ENCODE measurements at regions not wholly inside any gene's neighbourhood (a gene's known extent, or its start where the extent isn't known, plus 50 kb on each side); places are given as distances from the start of the nearest gene placed in this dataset.
A peak's percentile ranks its signal among the peaks of the same experiment; 100 is the strongest.

- no peaks in the 10 kb centered on the region for H4K20me1 ChIP-seq (ENCODE audit: control insufficient read depth, extremely low read depth, insufficient read depth, low read length)
- FAIRE-seq: no peak
- no peaks in the 10 kb centered on the region for H3K79me2 ChIP-seq (ENCODE audit: control insufficient read depth, insufficient read depth, low read length)
- no peaks in the 10 kb centered on the region for H3K9me1 ChIP-seq (ENCODE audit: control insufficient read depth, extremely low read depth, insufficient read depth, low read length)
- no peaks in the 10 kb centered on the region for H3K27me3 ChIP-seq (ENCODE audit: control insufficient read depth, extremely low read depth, insufficient read depth, low read length)
- no peak overlapping the region for H3K27ac ChIP-seq (ENCODE audit: control insufficient read depth, insufficient read depth, low read length)
- DNase-seq (ENCODE audit: low read depth, low spot score): no peak
- H3K4me2 ChIP-seq (ENCODE audit: control insufficient read depth, extremely low read depth, insufficient read depth, low read depth, low read length): no peak overlapping the region
- H3K36me3 ChIP-seq (ENCODE audit: control insufficient read depth in 2 of 2, extremely low read depth in 1 of 2, insufficient read depth in 2 of 2, low read length in 2 of 2): no peaks in the 10 kb centered on the region
- no peak for TF ChIP-seq CTCF (optimal IDR thresholded peaks at IDR 0.05 in 1 of 3, IDR thresholded peaks at IDR 0.05 in 1 of 3, conservative IDR thresholded peaks at IDR 0.05 in 1 of 3; ENCODE audit: extremely low read depth in 1 of 3, insufficient read depth in 2 of 3, low read length in 3 of 3)
- no peak for TF ChIP-seq EZH2 (IDR thresholded peaks at IDR 0.05; ENCODE audit: low read length)
- H2AFZ ChIP-seq (ENCODE audit: control insufficient read depth, low read length): no peak overlapping the region
- no peak overlapping the region for H3K9ac ChIP-seq (ENCODE audit: control insufficient read depth, extremely low read depth, insufficient read depth, low read length)
- no peaks in the 10 kb centered on the region for H3K9me3 ChIP-seq (ENCODE audit: control insufficient read depth, low read depth, low read length)
- dilution Hi-C loops (cut with MboI; ENCODE audit: extremely low pct_ligation_motif_present, low sequenced_read_pairs): no loop called here
- H3K4me3 ChIP-seq (ENCODE audit: control insufficient read depth in 2 of 3, extremely low read depth in 1 of 3, insufficient read depth in 2 of 3, low read depth in 1 of 3, low read length in 3 of 3): no peak overlapping the region
- peaks cover 20% of the 10 kb centered on the region for H3K4me1 ChIP-seq (ENCODE audit: control insufficient read depth, extremely low read depth, insufficient read depth, low read length)
Observed at GRCh38 chrX:13430136-13430827, 110.4 kb upstream of the ATXN3L start.

GRCh38 chrX:13428053-13428786, 108.4 kb upstream of the ATXN3L start:
- DNase-seq (ENCODE audit: low read depth, low spot score): peak; percentile 56
- H4K20me1 ChIP-seq (ENCODE audit: control insufficient read depth, extremely low read depth, insufficient read depth, low read length): no peaks in the 10 kb centered on the region
- no peaks in the 10 kb centered on the region for H3K9me1 ChIP-seq (ENCODE audit: control insufficient read depth, extremely low read depth, insufficient read depth, low read length)
- H3K27ac ChIP-seq (ENCODE audit: control insufficient read depth, insufficient read depth, low read length): peak overlapping the region; percentile 88
- no peaks in the 10 kb centered on the region for H3K9me3 ChIP-seq (ENCODE audit: control insufficient read depth, low read depth, low read length)
- H3K4me1 ChIP-seq (ENCODE audit: control insufficient read depth, extremely low read depth, insufficient read depth, low read length): peaks cover 20% of the 10 kb centered on the region
- FAIRE-seq: peak; percentile 85
- dilution Hi-C loops (cut with MboI; ENCODE audit: extremely low pct_ligation_motif_present, low sequenced_read_pairs): no loop called here
- peak overlapping the region; percentile 72 for H3K4me2 ChIP-seq (ENCODE audit: control insufficient read depth, extremely low read depth, insufficient read depth, low read depth, low read length)
- H3K27me3 ChIP-seq (ENCODE audit: control insufficient read depth, extremely low read depth, insufficient read depth, low read length): no peaks in the 10 kb centered on the region
- H3K79me2 ChIP-seq (ENCODE audit: control insufficient read depth, insufficient read depth, low read length): no peaks in the 10 kb centered on the region
- peak overlapping the region; percentile 58 for H3K9ac ChIP-seq (ENCODE audit: control insufficient read depth, extremely low read depth, insufficient read depth, low read length)
- H2AFZ ChIP-seq (ENCODE audit: control insufficient read depth, low read length): peak overlapping the region; percentile 50
- peak overlapping the region in 1 of 3 experiments; percentile 18 for H3K4me3 ChIP-seq (ENCODE audit: control insufficient read depth in 2 of 3, extremely low read depth in 1 of 3, insufficient read depth in 2 of 3, low read depth in 1 of 3, low read length in 3 of 3)
- H3K36me3 ChIP-seq (ENCODE audit: control insufficient read depth in 2 of 2, extremely low read depth in 1 of 2, insufficient read depth in 2 of 2, low read length in 2 of 2): no peaks in the 10 kb centered on the region
- TF ChIP-seq EZH2 (IDR thresholded peaks at IDR 0.05; ENCODE audit: low read length): no peak
- TF ChIP-seq CTCF (optimal IDR thresholded peaks at IDR 0.05 in 1 of 3, IDR thresholded peaks at IDR 0.05 in 1 of 3, conservative IDR thresholded peaks at IDR 0.05 in 1 of 3; ENCODE audit: extremely low read depth in 1 of 3, insufficient read depth in 2 of 3, low read length in 3 of 3): no peak

All from keratinocyte (primary cell).